H9 (cell line): ENCODE measurements at regions not wholly inside any gene's neighbourhood (a gene's known extent, or its start where the extent isn't known, plus 50 kb on each side); places are given as distances from the start of the nearest gene placed in this dataset.

Source experiments
- DNase-seq: peaks from one replicate; pipeline ENCODE4 v3.0.0-alpha.2; 2017
- H2AFZ ChIP-seq: one replicate; pipeline ENCODE4 v1.6.1; 2013; ENCODE audit warnings: mild to moderate bottlenecking, low read length, control low read depth, moderate library complexity
- H2AK5ac ChIP-seq: 2 replicates; pipeline ENCODE4 v1.6.1; 2013; ENCODE audit warnings: low read length, control low read depth, mixed read lengths; ENCODE audit not compliant: insufficient read length
- H2BK120ac ChIP-seq: one replicate; pipeline ENCODE4 v1.6.1; 2013; ENCODE audit warnings: low read depth, mild to moderate bottlenecking, low read length, control low read depth, inconsistent platforms; ENCODE audit not compliant: poor library complexity, severe bottlenecking
- H2BK12ac ChIP-seq: 2 replicates; pipeline ENCODE4 v1.6.1; 2013; ENCODE audit warnings: low read length, control low read depth, mixed read lengths, low read depth; ENCODE audit not compliant: insufficient read length
- H2BK15ac ChIP-seq: 2 replicates; pipeline ENCODE4 v1.6.1; 2013; ENCODE audit warnings: low read depth, low read length, control low read depth
- H2BK20ac ChIP-seq: one replicate; pipeline ENCODE4 v1.6.1; 2013; ENCODE audit warnings: low read depth, mild to moderate bottlenecking, low read length, control low read depth, inconsistent platforms; ENCODE audit not compliant: poor library complexity, severe bottlenecking
- H2BK5ac ChIP-seq: 2 replicates; pipeline ENCODE4 v1.6.1; 2013; ENCODE audit warnings: low read length, control low read depth, mixed read lengths; ENCODE audit not compliant: insufficient read length
- H3K14ac ChIP-seq: 2 replicates; pipeline ENCODE4 v1.6.1; 2013; ENCODE audit warnings: low read length, control low read depth; ENCODE audit not compliant: insufficient read depth
- H3K18ac ChIP-seq: 2 replicates; pipeline ENCODE4 v1.6.1; 2013; ENCODE audit warnings: low read depth, mild to moderate bottlenecking, mixed read lengths, low read length, control low read depth; ENCODE audit not compliant: insufficient read length
- H3K23ac ChIP-seq: 2 replicates; pipeline ENCODE4 v1.6.1; 2013; ENCODE audit warnings: low read length, control low read depth, mixed read lengths, low read depth; ENCODE audit not compliant: insufficient read length
- H3K23me2 ChIP-seq: 2 replicates; pipeline ENCODE4 v1.6.1; 2013; ENCODE audit warnings: low read depth, mild to moderate bottlenecking, mixed read lengths, low read length, control low read depth; ENCODE audit not compliant: insufficient read length, poor library complexity, severe bottlenecking
- H3K27ac ChIP-seq: 2 replicates; pipeline ENCODE4 v1.5.1; 2013; ENCODE audit warnings: low read length, control low read depth, mixed read lengths, low read depth; ENCODE audit not compliant: insufficient read length
- H3K27me3 ChIP-seq: 2 replicates; pipeline ENCODE4 v1.6.1; 2013; ENCODE audit warnings: low read length, control low read depth, inconsistent platforms; ENCODE audit not compliant: insufficient read depth
- H3K4ac ChIP-seq: 2 replicates; pipeline ENCODE4 v1.6.1; 2013; ENCODE audit warnings: low read depth, mild to moderate bottlenecking, control low read depth, inconsistent platforms, low read length, moderate library complexity
- H3K4me1 ChIP-seq: 2 replicates; pipeline ENCODE4 v1.6.1; 2013; ENCODE audit warnings: low read length, control low read depth, inconsistent platforms; ENCODE audit not compliant: insufficient read depth
- H3K4me2 ChIP-seq: 2 replicates; pipeline ENCODE4 v1.6.1; 2013; ENCODE audit warnings: low read length, control low read depth, mixed read lengths; ENCODE audit not compliant: insufficient read length, insufficient read depth
- H3K56ac ChIP-seq: 2 replicates; pipeline ENCODE4 v1.6.1; 2013; ENCODE audit warnings: low read depth, mild to moderate bottlenecking, mixed read lengths, low read length, control low read depth; ENCODE audit not compliant: insufficient read length
- H3K79me1 ChIP-seq: 2 replicates; pipeline ENCODE4 v1.6.1; 2013; ENCODE audit warnings: low read depth, mild to moderate bottlenecking, moderate library complexity, low read length, control low read depth, inconsistent platforms; ENCODE audit not compliant: insufficient read depth, poor library complexity, severe bottlenecking
- H3K79me2 ChIP-seq: 2 replicates; pipeline ENCODE4 v1.6.1; 2013; ENCODE audit warnings: low read length, control low read depth, inconsistent platforms; ENCODE audit not compliant: insufficient read depth
- H3K9ac ChIP-seq: 2 replicates; pipeline ENCODE4 v1.6.1; 2013; ENCODE audit warnings: low read length, control low read depth, mixed read lengths; ENCODE audit not compliant: insufficient read length; ENCODE audit errors: extremely low read depth
- H3K9me3 ChIP-seq: one replicate; pipeline ENCODE4 v1.6.1; 2013; ENCODE audit warnings: low read depth, low read length, inconsistent platforms; ENCODE audit not compliant: control insufficient read depth
- H3T11ph ChIP-seq: one replicate; pipeline ENCODE4 v1.6.1; 2013; ENCODE audit warnings: mild to moderate bottlenecking, low read length, control low read depth, inconsistent platforms
- H4K20me1 ChIP-seq: one replicate; pipeline ENCODE4 v1.6.1; 2013; ENCODE audit not compliant: control insufficient read depth, insufficient read length, insufficient read depth
- H4K5ac ChIP-seq: 2 replicates; pipeline ENCODE4 v1.6.1; 2013; ENCODE audit warnings: low read depth, mild to moderate bottlenecking, mixed read lengths, low read length, control low read depth; ENCODE audit not compliant: insufficient read length
- H4K8ac ChIP-seq: replicated peaks from 2 replicates; pipeline ENCODE4 v1.6.1; 2013; ENCODE audit warnings: low read length, control low read depth, mixed read lengths, low read depth; ENCODE audit not compliant: insufficient read length
- H4K91ac ChIP-seq: 2 replicates; pipeline ENCODE4 v1.6.1; 2013; ENCODE audit warnings: low read depth, mild to moderate bottlenecking, moderate library complexity, mixed read lengths, low read length, control low read depth; ENCODE audit not compliant: insufficient read length
- H3K27ac Mint-ChIP-seq, 3 experiments: 2 replicates in 2 of 3; 3 replicates in 1 of 3; pipeline ENCODE4 v1.8.0; 2020 to 2021; ENCODE audit warnings: mixed read lengths in 3 of 3, mild to moderate bottlenecking in 1 of 3, moderate library complexity in 1 of 3
- H3K27me3 Mint-ChIP-seq: 2 replicates; pipeline ENCODE4 v1.8.0; 2021; ENCODE audit warnings: low read depth, mild to moderate bottlenecking, moderate library complexity, mixed read lengths
- H3K36me3 Mint-ChIP-seq, 3 experiments: 2 replicates in 2 of 3; 3 replicates in 1 of 3; pipeline ENCODE4 v1.8.0; 2020 to 2021; ENCODE audit warnings: low read depth in 3 of 3, mixed read lengths in 3 of 3; ENCODE audit not compliant: insufficient read depth in 1 of 3
- H3K4me1 Mint-ChIP-seq, 2 experiments: 2 replicates each; pipeline ENCODE4 v1.8.0; 2020; ENCODE audit warnings: mixed read lengths in 2 of 2
- H3K4me3 Mint-ChIP-seq, 2 experiments: 2 replicates in 1 of 2; 3 replicates in 1 of 2; pipeline ENCODE4 v1.8.0; 2020 to 2021; ENCODE audit warnings: mild to moderate bottlenecking in 2 of 2, mixed read lengths in 2 of 2, moderate library complexity in 1 of 2
- H3K9me3 Mint-ChIP-seq, 2 experiments: 2 replicates in 1 of 2; 3 replicates in 1 of 2; pipeline ENCODE4 v1.8.0; 2020; ENCODE audit warnings: mild to moderate bottlenecking in 2 of 2, mixed read lengths in 2 of 2, moderate library complexity in 1 of 2
- WGBS: extraction: QIAGEN DNeasy Blood & Tissue Kit; methylation state at CpG from one replicate; pipeline ENCODE4 v1.1.7; 2013; ENCODE audit warnings: missing lambda C conversion rate, low lambda C conversion rate, mixed read lengths; ENCODE audit not compliant: insufficient read length; ENCODE audit errors: extremely low coverage; 5-methylcytosine and 5-hydroxymethylcytosine counted together
- TF ChIP-seq, protein P1 (sequence below): fragments of 200-600 bp; sonication (generic); conservative IDR thresholded peaks from 3 replicates; pipeline ENCODE4 v1.8.0; 2021; ENCODE audit warnings: antibody characterized with exemption, mild to moderate bottlenecking

DNA sequence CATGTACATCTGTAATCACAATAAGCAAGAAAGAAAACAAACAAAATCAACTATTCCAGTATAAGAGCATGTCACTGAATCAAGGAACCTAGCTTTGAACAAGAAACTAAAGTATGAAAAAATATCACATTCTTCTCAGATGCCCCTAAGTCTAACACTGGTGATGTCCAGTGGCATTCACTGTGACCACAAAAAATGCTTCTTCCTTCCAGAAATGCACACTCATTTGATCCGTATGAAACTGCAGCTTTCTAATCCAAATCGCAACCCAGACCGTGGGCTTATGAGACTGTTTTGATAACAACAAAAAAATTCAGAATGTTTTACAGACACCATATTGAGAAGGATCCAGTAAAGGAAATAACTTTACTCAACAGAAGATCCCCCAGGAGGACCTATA, 320.1 kb upstream of the TARS1 start:
- H3K27me3 Mint-ChIP-seq: no peaks in the 10 kb centered on the region
- H3K27ac ChIP-seq: no peak overlapping the region
- no peaks in the 10 kb centered on the region for H3K79me2 ChIP-seq
- H4K5ac ChIP-seq: no peak overlapping the region
- H2BK20ac ChIP-seq: no peak overlapping the region
- no peaks in the 10 kb centered on the region for H3K79me1 ChIP-seq
- no peak overlapping the region for H3K4me3 Mint-ChIP-seq
- no peak overlapping the region for H3T11ph ChIP-seq
- WGBS: no CpG with 5 or more reads among the region's 3 CpGs
- no peak overlapping the region for H2BK120ac ChIP-seq
- no peak overlapping the region for H3K23ac ChIP-seq
- H4K8ac ChIP-seq: no peak overlapping the region
- no peak overlapping the region for H3K27ac Mint-ChIP-seq
- no peaks in the 10 kb centered on the region; a peak in 1 of 5 replicates for H3K9me3 Mint-ChIP-seq
- H3K36me3 Mint-ChIP-seq: no peaks in the 10 kb centered on the region; a peak in 1 of 7 replicates
- no peak overlapping the region for H2BK12ac ChIP-seq
- no peaks in the 10 kb centered on the region for H3K23me2 ChIP-seq
- no peak overlapping the region for H3K4ac ChIP-seq
- H2BK5ac ChIP-seq: no peak overlapping the region
- H3K4me1 Mint-ChIP-seq: no peaks in the 10 kb centered on the region
- no peak overlapping the region for H3K14ac ChIP-seq
- no peak overlapping the region for H2AFZ ChIP-seq
- no peaks in the 10 kb centered on the region for H3K9me3 ChIP-seq
- H4K20me1 ChIP-seq: no peaks in the 10 kb centered on the region
- no peak overlapping the region for H4K91ac ChIP-seq
- no peaks in the 10 kb centered on the region for H3K4me1 ChIP-seq
- no peaks in the 10 kb centered on the region for H3K27me3 ChIP-seq
- no peak overlapping the region for H3K56ac ChIP-seq
- H3K18ac ChIP-seq: no peak overlapping the region
- TF ChIP-seq, protein P1, sequence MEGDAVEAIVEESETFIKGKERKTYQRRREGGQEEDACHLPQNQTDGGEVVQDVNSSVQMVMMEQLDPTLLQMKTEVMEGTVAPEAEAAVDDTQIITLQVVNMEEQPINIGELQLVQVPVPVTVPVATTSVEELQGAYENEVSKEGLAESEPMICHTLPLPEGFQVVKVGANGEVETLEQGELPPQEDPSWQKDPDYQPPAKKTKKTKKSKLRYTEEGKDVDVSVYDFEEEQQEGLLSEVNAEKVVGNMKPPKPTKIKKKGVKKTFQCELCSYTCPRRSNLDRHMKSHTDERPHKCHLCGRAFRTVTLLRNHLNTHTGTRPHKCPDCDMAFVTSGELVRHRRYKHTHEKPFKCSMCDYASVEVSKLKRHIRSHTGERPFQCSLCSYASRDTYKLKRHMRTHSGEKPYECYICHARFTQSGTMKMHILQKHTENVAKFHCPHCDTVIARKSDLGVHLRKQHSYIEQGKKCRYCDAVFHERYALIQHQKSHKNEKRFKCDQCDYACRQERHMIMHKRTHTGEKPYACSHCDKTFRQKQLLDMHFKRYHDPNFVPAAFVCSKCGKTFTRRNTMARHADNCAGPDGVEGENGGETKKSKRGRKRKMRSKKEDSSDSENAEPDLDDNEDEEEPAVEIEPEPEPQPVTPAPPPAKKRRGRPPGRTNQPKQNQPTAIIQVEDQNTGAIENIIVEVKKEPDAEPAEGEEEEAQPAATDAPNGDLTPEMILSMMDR: no peak
- no peak overlapping the region for H3K9ac ChIP-seq
- no peak overlapping the region for H2BK15ac ChIP-seq
- H2AK5ac ChIP-seq: no peak overlapping the region
- H3K4me2 ChIP-seq: no peak overlapping the region
- DNase-seq: no peak
